ENCODE measurements at regions not wholly inside any gene's neighbourhood (a gene's known extent, or its start where the extent isn't known, plus 50 kb on each side); places are given as distances from the start of the nearest gene placed in this dataset.

DNA sequence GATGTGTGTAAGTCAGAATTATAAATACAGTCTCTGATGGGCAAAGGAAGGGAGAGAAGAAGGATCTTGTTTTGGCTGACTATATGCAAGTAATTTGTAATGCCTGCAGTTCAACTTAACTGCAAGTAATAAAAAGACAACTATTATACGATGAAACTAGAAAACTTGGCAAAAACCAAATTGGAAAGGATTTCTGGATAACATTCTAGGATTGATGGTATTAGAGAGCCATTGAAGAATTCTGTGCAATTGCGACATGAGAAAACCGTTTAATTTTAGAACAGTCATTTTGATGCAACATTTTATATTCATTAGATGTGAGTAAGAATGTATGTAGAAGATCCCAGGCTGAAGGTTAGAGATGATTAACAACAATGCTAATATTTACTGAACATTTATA is 1334.1 kb downstream of the EFNB2 start:
- no peaks in the 10 kb centered on the region for H3K4me1 ChIP-seq (ENCODE audit: control insufficient read depth, insufficient read depth, low read length, poor library complexity, severe bottlenecking)
- no peaks in the 10 kb centered on the region for H3K27me3 Mint-ChIP-seq
- no peak overlapping the region for H3K4me3 ChIP-seq (ENCODE audit: low read depth, low read length)
- H3K27me3 ChIP-seq (ENCODE audit: control insufficient read depth, insufficient read depth, low read length): no peaks in the 10 kb centered on the region
- no peaks in the 10 kb centered on the region for H3K36me3 Mint-ChIP-seq
- H3K9me3 ChIP-seq (ENCODE audit: control insufficient read depth in 2 of 2, low read length in 2 of 2): no peaks in the 10 kb centered on the region
- no peak overlapping the region for H3K27ac Mint-ChIP-seq
- no peaks in the 10 kb centered on the region for H3K9me3 Mint-ChIP-seq
- ATAC-seq (ENCODE audit: low read depth in 2 of 2) (no peak), DNase-seq (no peak)
- no peaks in the 10 kb centered on the region for H3K36me3 ChIP-seq (ENCODE audit: control insufficient read depth, insufficient read depth, low read length)
- H3K27ac ChIP-seq (ENCODE audit: insufficient read depth, low read length, poor library complexity, severe bottlenecking): no peak overlapping the region
- no peak overlapping the region for H3K4me3 Mint-ChIP-seq
- H3K4me1 Mint-ChIP-seq: no peaks in the 10 kb centered on the region

- Histone ChIP-seq H3K4me3 (ENCODE audit: low read depth, low read length) (no peak overlapping the region), H3K36me3 (ENCODE audit: control insufficient read depth, insufficient read depth, low read length) (no peaks in the 10 kb centered on the region), H3K9me3 (ENCODE audit: control insufficient read depth in 2 of 2, low read length in 2 of 2) (no peaks in the 10 kb centered on the region), H3K4me1 (ENCODE audit: control insufficient read depth, insufficient read depth, low read length, poor library complexity, severe bottlenecking) (no peaks in the 10 kb centered on the region), H3K27ac (ENCODE audit: insufficient read depth, low read length, poor library complexity, severe bottlenecking) (no peak overlapping the region), H3K27me3 (ENCODE audit: control insufficient read depth, insufficient read depth, low read length) (no peaks in the 10 kb centered on the region)
- Mint-ChIP-seq H3K27ac (no peak overlapping the region), H3K9me3 (no peaks in the 10 kb centered on the region), H3K27me3 (no peaks in the 10 kb centered on the region), H3K4me3 (no peak overlapping the region), H3K4me1 (no peaks in the 10 kb centered on the region), H3K36me3 (no peaks in the 10 kb centered on the region)
- no peak for DNase-seq
- no peak for ATAC-seq (ENCODE audit: low read depth in 2 of 2)
Measured at GRCh38 chr13:105200181-105200580, 1335.3 kb downstream of the EFNB2 start.

GRCh38 chr13:105196052-105196451 is 1339.4 kb downstream of the EFNB2 start:
- no peak for DNase-seq
- no peaks in the 10 kb centered on the region for H3K27me3 ChIP-seq (ENCODE audit: control insufficient read depth, insufficient read depth, low read length)
- no peak for ATAC-seq (ENCODE audit: low read depth in 2 of 2)
- H3K9me3 ChIP-seq (ENCODE audit: control insufficient read depth in 2 of 2, low read length in 2 of 2): no peaks in the 10 kb centered on the region
- H3K27ac Mint-ChIP-seq: no peak overlapping the region
- H3K4me1 Mint-ChIP-seq: no peaks in the 10 kb centered on the region
- H3K4me1 ChIP-seq (ENCODE audit: control insufficient read depth, insufficient read depth, low read length, poor library complexity, severe bottlenecking): no peaks in the 10 kb centered on the region
- no peaks in the 10 kb centered on the region for H3K36me3 Mint-ChIP-seq
- H3K27ac ChIP-seq (ENCODE audit: insufficient read depth, low read length, poor library complexity, severe bottlenecking): no peak overlapping the region
- no peaks in the 10 kb centered on the region for H3K36me3 ChIP-seq (ENCODE audit: control insufficient read depth, insufficient read depth, low read length)
- no peak overlapping the region for H3K4me3 Mint-ChIP-seq
- H3K4me3 ChIP-seq (ENCODE audit: low read depth, low read length): no peak overlapping the region
- H3K9me3 Mint-ChIP-seq: peaks cover 0 to 1% (median 0%) of the 10 kb centered on the region in 7 donors
- no peaks in the 10 kb centered on the region for H3K27me3 Mint-ChIP-seq

- Histone ChIP-seq H3K27me3 (ENCODE audit: control insufficient read depth, insufficient read depth, low read length) (no peaks in the 10 kb centered on the region), H3K27ac (ENCODE audit: insufficient read depth, low read length, poor library complexity, severe bottlenecking) (no peak overlapping the region), H3K36me3 (ENCODE audit: control insufficient read depth, insufficient read depth, low read length) (no peaks in the 10 kb centered on the region), H3K9me3 (ENCODE audit: control insufficient read depth in 2 of 2, low read length in 2 of 2) (no peaks in the 10 kb centered on the region), H3K4me3 (ENCODE audit: low read depth, low read length) (no peak overlapping the region), H3K4me1 (ENCODE audit: control insufficient read depth, insufficient read depth, low read length, poor library complexity, severe bottlenecking) (no peaks in the 10 kb centered on the region)
- DNase-seq (no peak), ATAC-seq (ENCODE audit: low read depth in 2 of 2) (no peak)
- H3K27me3 Mint-ChIP-seq: no peaks in the 10 kb centered on the region
- no peak overlapping the region for H3K27ac Mint-ChIP-seq
- H3K36me3 Mint-ChIP-seq: no peaks in the 10 kb centered on the region
- no peak overlapping the region for H3K4me3 Mint-ChIP-seq
- no peaks in the 10 kb centered on the region for H3K4me1 Mint-ChIP-seq
- peaks cover 0 to 1% (median 0%) of the 10 kb centered on the region in 7 donors for H3K9me3 Mint-ChIP-seq
Measured at GRCh38 chr13:105193026-105193425, 1342.4 kb downstream of the EFNB2 start.

- no peaks in the 10 kb centered on the region for H3K36me3 Mint-ChIP-seq
- no peaks in the 10 kb centered on the region for H3K9me3 ChIP-seq (ENCODE audit: control insufficient read depth in 2 of 2, low read length in 2 of 2)
- no peak overlapping the region for H3K27ac Mint-ChIP-seq
- peaks cover 4% of the 10 kb centered on the region for H3K27me3 Mint-ChIP-seq
- DNase-seq (no peak), ATAC-seq (ENCODE audit: low read depth in 2 of 2) (no peak)
- no peak overlapping the region for H3K4me3 Mint-ChIP-seq
- H3K4me1 ChIP-seq (ENCODE audit: control insufficient read depth, insufficient read depth, low read length, poor library complexity, severe bottlenecking): no peaks in the 10 kb centered on the region
- H3K36me3 ChIP-seq (ENCODE audit: control insufficient read depth, insufficient read depth, low read length): no peaks in the 10 kb centered on the region
- H3K4me1 Mint-ChIP-seq: no peaks in the 10 kb centered on the region
- H3K27me3 ChIP-seq (ENCODE audit: control insufficient read depth, insufficient read depth, low read length): no peaks in the 10 kb centered on the region
- H3K9me3 Mint-ChIP-seq: no peaks in the 10 kb centered on the region
- no peak overlapping the region for H3K27ac ChIP-seq (ENCODE audit: insufficient read depth, low read length, poor library complexity, severe bottlenecking)
- H3K4me3 ChIP-seq (ENCODE audit: low read depth, low read length): no peak overlapping the region
Measured at GRCh38 chr13:105184201-105184600, 1351.3 kb downstream of the EFNB2 start.

DNA sequence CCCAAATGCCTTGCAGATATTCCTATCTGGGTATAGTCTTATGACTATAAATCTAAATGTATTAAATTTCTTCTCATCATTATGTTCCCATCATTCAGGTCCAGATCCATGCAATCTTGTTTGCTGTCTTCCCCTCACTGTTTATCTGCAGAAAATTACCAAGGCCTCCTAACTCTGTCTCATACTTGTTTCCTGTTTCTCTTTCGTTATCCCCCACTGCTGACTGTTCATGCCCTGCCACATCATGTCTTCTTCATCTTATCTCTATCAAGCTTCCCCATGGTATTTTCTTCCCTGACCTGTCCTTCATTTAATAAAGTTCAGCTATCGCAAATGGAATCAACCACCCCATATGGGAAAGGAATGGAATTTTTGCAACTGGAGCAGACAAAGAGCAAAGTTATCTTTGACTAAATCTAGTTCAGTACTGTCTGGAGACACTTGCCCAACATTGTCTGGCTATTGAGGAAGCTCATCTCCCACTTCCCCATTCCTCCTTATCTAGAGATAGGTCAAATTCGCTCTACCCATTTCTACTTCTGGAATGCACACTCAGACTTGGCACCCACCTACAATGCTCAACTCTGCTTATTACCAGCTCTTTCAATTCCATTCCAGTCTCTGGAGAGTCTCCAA is 1358.1 kb downstream of the EFNB2 start:
- Mint-ChIP-seq H3K4me1 (peaks cover 0 to 3% (median 0%) of the 10 kb centered on the region in 4 donors), H3K9me3 (peaks cover 0 to 2% (median 0%) of the 10 kb centered on the region in 7 donors), H3K27me3 (peaks cover 4% of the 10 kb centered on the region), H3K4me3 (no peak overlapping the region), H3K36me3 (no peaks in the 10 kb centered on the region), H3K27ac (no peak overlapping the region)
- Histone ChIP-seq H3K9me3 (ENCODE audit: control insufficient read depth in 2 of 2, low read length in 2 of 2) (no peaks in the 10 kb centered on the region), H3K4me1 (ENCODE audit: control insufficient read depth, insufficient read depth, low read length, poor library complexity, severe bottlenecking) (no peaks in the 10 kb centered on the region), H3K36me3 (ENCODE audit: control insufficient read depth, insufficient read depth, low read length) (no peaks in the 10 kb centered on the region), H3K4me3 (ENCODE audit: low read depth, low read length) (no peak overlapping the region), H3K27ac (ENCODE audit: insufficient read depth, low read length, poor library complexity, severe bottlenecking) (no peak overlapping the region), H3K27me3 (ENCODE audit: control insufficient read depth, insufficient read depth, low read length) (no peaks in the 10 kb centered on the region)
- ATAC-seq (ENCODE audit: low read depth in 2 of 2) (no peak), DNase-seq (no peak)

DNA sequence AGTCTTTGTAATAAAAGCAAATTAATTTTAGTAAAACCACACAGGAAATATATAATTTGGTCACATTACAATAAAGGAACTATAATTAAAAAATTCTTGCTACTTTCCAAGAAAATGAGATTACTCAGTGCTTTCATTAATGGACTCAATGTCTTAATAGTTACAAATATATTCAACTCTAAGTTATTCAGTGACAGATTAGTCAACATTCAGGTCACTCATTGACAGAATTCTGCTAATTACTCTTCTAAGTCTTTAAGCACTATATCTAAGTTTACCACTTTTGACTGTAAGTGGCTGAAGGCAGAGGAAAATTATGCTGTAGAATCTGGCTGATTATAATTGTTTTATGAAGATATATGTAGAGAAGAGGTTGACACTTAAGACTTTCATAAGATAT is 1365.0 kb downstream of the EFNB2 start:
- DNase-seq (no peak), ATAC-seq (ENCODE audit: low read depth in 2 of 2) (no peak)
- Mint-ChIP-seq H3K4me1 (no peaks in the 10 kb centered on the region), H3K27ac (no peak overlapping the region), H3K9me3 (peaks cover 0 to 6% (median 0%) of the 10 kb centered on the region in 7 donors), H3K4me3 (no peak overlapping the region), H3K36me3 (no peaks in the 10 kb centered on the region), H3K27me3 (peaks cover 6% of the 10 kb centered on the region)
- no peak overlapping the region for H3K27ac ChIP-seq (ENCODE audit: insufficient read depth, low read length, poor library complexity, severe bottlenecking)
- H3K9me3 ChIP-seq (ENCODE audit: control insufficient read depth in 2 of 2, low read length in 2 of 2): no peaks in the 10 kb centered on the region
- H3K27me3 ChIP-seq (ENCODE audit: control insufficient read depth, insufficient read depth, low read length): no peaks in the 10 kb centered on the region
- no peaks in the 10 kb centered on the region for H3K36me3 ChIP-seq (ENCODE audit: control insufficient read depth, insufficient read depth, low read length)
- H3K4me3 ChIP-seq (ENCODE audit: low read depth, low read length): no peak overlapping the region
- H3K4me1 ChIP-seq (ENCODE audit: control insufficient read depth, insufficient read depth, low read length, poor library complexity, severe bottlenecking): no peaks in the 10 kb centered on the region

DNA sequence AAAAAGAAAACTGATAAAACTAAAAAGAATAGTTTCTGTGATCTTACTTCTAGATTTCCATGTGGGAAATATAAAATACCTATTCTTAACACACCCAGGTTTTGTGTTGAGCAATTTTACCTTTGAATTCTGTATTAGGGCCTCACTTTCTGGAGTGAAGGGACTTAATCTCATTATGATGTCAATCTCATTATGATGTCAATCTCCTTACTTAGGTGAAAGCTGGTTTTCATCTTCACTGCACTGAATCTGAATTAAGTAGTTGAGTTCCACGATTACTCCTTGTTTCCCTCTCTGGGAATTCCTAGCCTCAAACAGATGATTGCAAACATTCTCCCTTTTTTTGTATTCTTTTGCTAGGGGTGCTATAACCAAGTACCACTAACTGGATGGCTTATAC is 1367.2 kb downstream of the EFNB2 start:
- peaks cover 6% of the 10 kb centered on the region for H3K27me3 Mint-ChIP-seq

More for the DNA sequence above, 1367.2 kb downstream of the EFNB2 start:
- no peak overlapping the region for H3K27ac Mint-ChIP-seq
- no peaks in the 10 kb centered on the region for H3K4me1 ChIP-seq (ENCODE audit: control insufficient read depth, insufficient read depth, low read length, poor library complexity, severe bottlenecking)
- no peak for DNase-seq
- no peak for ATAC-seq (ENCODE audit: low read depth in 2 of 2)
- H3K9me3 Mint-ChIP-seq: peaks cover 0 to 6% (median 0%) of the 10 kb centered on the region in 7 donors
- no peak overlapping the region for H3K27ac ChIP-seq (ENCODE audit: insufficient read depth, low read length, poor library complexity, severe bottlenecking)
- H3K36me3 Mint-ChIP-seq: no peaks in the 10 kb centered on the region
- H3K27me3 ChIP-seq (ENCODE audit: control insufficient read depth, insufficient read depth, low read length): no peaks in the 10 kb centered on the region
- no peaks in the 10 kb centered on the region for H3K36me3 ChIP-seq (ENCODE audit: control insufficient read depth, insufficient read depth, low read length)
- no peaks in the 10 kb centered on the region for H3K9me3 ChIP-seq (ENCODE audit: control insufficient read depth in 2 of 2, low read length in 2 of 2)
- no peak overlapping the region for H3K4me3 ChIP-seq (ENCODE audit: low read depth, low read length)
- H3K4me1 Mint-ChIP-seq: no peaks in the 10 kb centered on the region
- no peak overlapping the region for H3K4me3 Mint-ChIP-seq

Measured in CD4-positive, CD25-positive, alpha-beta regulatory T cell (primary cell).